Muscle layer of colon (tissue), 2 donors: ENCODE measurements at regions not wholly inside any gene's neighbourhood (a gene's known extent, or its start where the extent isn't known, plus 50 kb on each side); places are given as distances from the start of the nearest gene placed in this dataset.

ENCODE experiments used
- H3K27ac ChIP-seq: one replicate; pipeline ENCODE4 v1.7.0; 2013; ENCODE audit warnings: low read depth, mild to moderate bottlenecking, low read length, moderate library complexity
- H3K27me3 ChIP-seq, 2 donors: one replicate each; pipeline ENCODE4 v1.7.0; 2013; ENCODE audit warnings: low read length in 2 of 2, mild to moderate bottlenecking in 2 of 2; ENCODE audit not compliant: insufficient read depth in 2 of 2, control insufficient read depth in 1 of 2
- H3K36me3 ChIP-seq: one replicate; pipeline ENCODE4 v1.7.0; 2013; ENCODE audit warnings: mild to moderate bottlenecking, low read length; ENCODE audit not compliant: insufficient read depth
- H3K4me1 ChIP-seq: one replicate; pipeline ENCODE4 v1.7.0; 2013; ENCODE audit warnings: mild to moderate bottlenecking, low read length; ENCODE audit not compliant: insufficient read depth
- H3K4me3 ChIP-seq, 2 donors: one replicate each; pipeline ENCODE4 v1.7.0; 2013; ENCODE audit warnings: low read length in 2 of 2, low read depth in 1 of 2, mild to moderate bottlenecking in 1 of 2, moderate library complexity in 1 of 2
- H3K9ac ChIP-seq: one replicate; pipeline ENCODE4 v1.7.0; 2013; ENCODE audit warnings: low read length
- H3K9me3 ChIP-seq: one replicate; pipeline ENCODE4 v1.7.0; 2013; ENCODE audit warnings: mild to moderate bottlenecking, low read length
- donor health status: abdominal sarcoma.
- donor health status: Adenocarcinoma of cecum.

DNA sequence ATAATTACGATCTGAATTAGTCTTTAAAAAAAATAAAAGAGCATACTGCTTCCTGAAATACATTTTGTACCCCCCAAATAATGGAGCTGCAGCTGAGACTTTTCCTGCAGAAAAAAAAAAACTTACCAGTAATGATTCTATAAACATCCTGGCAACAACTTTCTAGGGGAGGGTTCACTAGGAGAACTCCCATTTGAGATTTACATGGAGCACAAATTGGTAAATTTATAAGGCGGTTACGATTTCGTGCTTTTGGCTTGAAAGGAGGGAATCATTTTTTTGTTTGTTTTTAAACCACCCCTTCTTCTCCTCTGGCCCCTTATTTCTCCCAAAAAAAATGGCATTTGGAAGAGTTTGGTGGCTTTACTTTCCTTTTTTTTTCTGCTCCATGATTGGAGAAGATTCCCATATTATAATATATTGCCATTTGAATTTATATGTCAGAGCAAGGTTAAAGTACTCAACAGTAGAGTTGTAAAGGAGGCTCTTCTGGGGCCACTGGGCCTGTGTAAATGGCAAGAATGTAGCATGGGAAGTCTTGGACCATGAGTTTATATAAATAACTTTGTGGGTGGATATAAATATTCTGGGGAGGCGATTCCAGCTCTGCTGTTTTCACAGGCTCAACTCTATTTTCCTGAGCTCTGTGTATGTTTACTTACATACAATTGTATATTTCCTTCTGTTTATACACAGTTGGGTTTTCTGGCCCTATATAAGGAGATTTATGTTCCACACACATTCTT, 159.9 kb downstream of the CSNK1G3 start:
- H3K27ac ChIP-seq, result no peak overlapping the region
- no peak overlapping the region for H3K9ac ChIP-seq

DNA sequence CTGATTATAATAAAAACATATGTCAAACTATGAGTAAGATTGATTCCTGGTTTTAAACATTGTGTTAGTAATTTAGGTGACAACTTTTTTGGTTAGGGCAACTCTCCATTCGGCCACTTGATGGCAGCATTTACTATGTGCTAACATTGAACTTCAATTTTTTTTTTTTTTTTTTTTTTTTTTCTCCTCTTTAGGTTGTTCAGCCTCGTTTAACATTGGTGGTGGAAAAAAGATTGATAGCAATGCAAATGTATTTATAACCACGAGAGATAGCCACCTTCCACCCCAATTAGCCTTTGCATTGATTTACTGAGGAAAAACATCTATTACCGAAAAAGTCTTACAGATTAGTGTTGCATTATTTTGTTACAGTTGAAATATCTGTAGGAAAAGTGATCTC, 159.1 kb downstream of the CSNK1G3 start:
- Histone ChIP-seq H3K27ac (no peak overlapping the region), H3K36me3 (no peaks in the 10 kb centered on the region), H3K27me3 (no peaks in the 10 kb centered on the region), H3K4me1 (peaks cover 12% of the 10 kb centered on the region), H3K9me3 (no peaks in the 10 kb centered on the region), H3K9ac (no peak overlapping the region), H3K4me3 (no peak overlapping the region)

More for the DNA sequence above, 159.9 kb downstream of the CSNK1G3 start:
- Histone ChIP-seq H3K9me3 (no peaks in the 10 kb centered on the region), H3K27me3 (no peaks in the 10 kb centered on the region), H3K4me3 (no peak overlapping the region), H3K4me1 (peaks cover 12% of the 10 kb centered on the region), H3K36me3 (no peaks in the 10 kb centered on the region)
